ENCODE measurements at regions not wholly inside any gene's neighbourhood (a gene's known extent, or its start where the extent isn't known, plus 50 kb on each side); places are given as distances from the start of the nearest gene placed in this dataset.

- Histone ChIP-seq H3K4me3 (replicated peaks in 1 of 3; ENCODE audit: low read depth in 2 of 3, low read length in 3 of 3) (no peak overlapping the region), H3K9me3 (replicated peaks in 1 of 2; ENCODE audit: control insufficient read depth in 1 of 2, insufficient read depth in 1 of 2, low read length in 2 of 2) (no peaks in the 10 kb centered on the region), H3K4me2 (replicated peaks; ENCODE audit: extremely low read depth, low read length, poor library complexity, severe bottlenecking) (no peak overlapping the region), H3K9ac (ENCODE audit: insufficient read depth, low read length, poor library complexity, severe bottlenecking) (no peak overlapping the region), H3K27me3 (ENCODE audit: control insufficient read depth in 2 of 2, insufficient read depth in 2 of 2, low read length in 2 of 2) (no peaks in the 10 kb centered on the region), H3K79me2 (ENCODE audit: insufficient read depth, low read length) (no peaks in the 10 kb centered on the region), H4K20me1 (ENCODE audit: insufficient read depth, low read length) (no peaks in the 10 kb centered on the region), H2AFZ (ENCODE audit: insufficient read depth, low read depth, low read length, poor library complexity, severe bottlenecking) (no peak overlapping the region), H3K27ac (ENCODE audit: low read depth in 1 of 2, low read length in 2 of 2) (no peak overlapping the region), H3K4me1 (ENCODE audit: control insufficient read depth in 1 of 2, insufficient read depth in 2 of 2, low read length in 2 of 2) (no peaks in the 10 kb centered on the region), H3K36me3 (replicated peaks in 1 of 2; ENCODE audit: control insufficient read depth in 1 of 2, insufficient read depth in 2 of 2, low read length in 2 of 2) (no peaks in the 10 kb centered on the region)
- Mint-ChIP-seq H3K4me1 (no peaks in the 10 kb centered on the region), H3K27ac (no peak overlapping the region), H3K4me3 (no peak overlapping the region), H3K9me3 (peaks cover 0 to 2% (median 0%) of the 10 kb centered on the region in 7 donors), H3K36me3 (no peaks in the 10 kb centered on the region), H3K27me3 (ENCODE audit: low read depth in 3 of 3) (no peaks in the 10 kb centered on the region)
- DNase-seq, result no peak
- no CpG with 5 or more reads among the region's 4 CpGs for WGBS (ENCODE audit: insufficient coverage)
- intact Hi-C loops (cut with micrococcal nuclease), result no loop called here
- TF ChIP-seq, protein P1, sequence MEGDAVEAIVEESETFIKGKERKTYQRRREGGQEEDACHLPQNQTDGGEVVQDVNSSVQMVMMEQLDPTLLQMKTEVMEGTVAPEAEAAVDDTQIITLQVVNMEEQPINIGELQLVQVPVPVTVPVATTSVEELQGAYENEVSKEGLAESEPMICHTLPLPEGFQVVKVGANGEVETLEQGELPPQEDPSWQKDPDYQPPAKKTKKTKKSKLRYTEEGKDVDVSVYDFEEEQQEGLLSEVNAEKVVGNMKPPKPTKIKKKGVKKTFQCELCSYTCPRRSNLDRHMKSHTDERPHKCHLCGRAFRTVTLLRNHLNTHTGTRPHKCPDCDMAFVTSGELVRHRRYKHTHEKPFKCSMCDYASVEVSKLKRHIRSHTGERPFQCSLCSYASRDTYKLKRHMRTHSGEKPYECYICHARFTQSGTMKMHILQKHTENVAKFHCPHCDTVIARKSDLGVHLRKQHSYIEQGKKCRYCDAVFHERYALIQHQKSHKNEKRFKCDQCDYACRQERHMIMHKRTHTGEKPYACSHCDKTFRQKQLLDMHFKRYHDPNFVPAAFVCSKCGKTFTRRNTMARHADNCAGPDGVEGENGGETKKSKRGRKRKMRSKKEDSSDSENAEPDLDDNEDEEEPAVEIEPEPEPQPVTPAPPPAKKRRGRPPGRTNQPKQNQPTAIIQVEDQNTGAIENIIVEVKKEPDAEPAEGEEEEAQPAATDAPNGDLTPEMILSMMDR (IDR thresholded peaks at IDR 0.05), result no peak
Measured at GRCh38 chr19:30909216-30909615, 440.0 kb downstream of the TSHZ3 start.

- H3K9ac ChIP-seq (ENCODE audit: insufficient read depth, low read length, poor library complexity, severe bottlenecking), result no peak overlapping the region
- H2AFZ ChIP-seq (ENCODE audit: insufficient read depth, low read depth, low read length, poor library complexity, severe bottlenecking), result no peak overlapping the region
- H3K9me3 ChIP-seq (replicated peaks in 1 of 2; ENCODE audit: control insufficient read depth in 1 of 2, insufficient read depth in 1 of 2, low read length in 2 of 2), result no peaks in the 10 kb centered on the region
- 100% methylated on average over 3 of the region's 4 CpGs for WGBS (ENCODE audit: insufficient coverage)
- H3K27me3 ChIP-seq (ENCODE audit: control insufficient read depth in 2 of 2, insufficient read depth in 2 of 2, low read length in 2 of 2), result no peaks in the 10 kb centered on the region
- peaks cover 0 to 3% (median 1%) of the 10 kb centered on the region in 3 donors for H3K27me3 Mint-ChIP-seq (ENCODE audit: low read depth in 3 of 3)
- H3K4me3 Mint-ChIP-seq, result no peak overlapping the region
- no peaks in the 10 kb centered on the region for H3K4me1 Mint-ChIP-seq
- H4K20me1 ChIP-seq (ENCODE audit: insufficient read depth, low read length), result no peaks in the 10 kb centered on the region
- H3K4me2 ChIP-seq (replicated peaks; ENCODE audit: extremely low read depth, low read length, poor library complexity, severe bottlenecking), result no peak overlapping the region
- intact Hi-C loops (cut with micrococcal nuclease), result no loop called here
- no peak overlapping the region for H3K27ac Mint-ChIP-seq
- no peak overlapping the region for H3K4me3 ChIP-seq (replicated peaks in 1 of 3; ENCODE audit: low read depth in 2 of 3, low read length in 3 of 3)
- no peaks in the 10 kb centered on the region for H3K36me3 ChIP-seq (replicated peaks in 1 of 2; ENCODE audit: control insufficient read depth in 1 of 2, insufficient read depth in 2 of 2, low read length in 2 of 2)
- peaks cover 0 to 2% (median 0%) of the 10 kb centered on the region in 7 donors for H3K9me3 Mint-ChIP-seq
- H3K27ac ChIP-seq (ENCODE audit: low read depth in 1 of 2, low read length in 2 of 2), result no peak overlapping the region
- no peaks in the 10 kb centered on the region for H3K4me1 ChIP-seq (ENCODE audit: control insufficient read depth in 1 of 2, insufficient read depth in 2 of 2, low read length in 2 of 2)
- TF ChIP-seq, protein P1 (IDR thresholded peaks at IDR 0.05), result no peak
- no peak for DNase-seq
- no peaks in the 10 kb centered on the region for H3K79me2 ChIP-seq (ENCODE audit: insufficient read depth, low read length)
- H3K36me3 Mint-ChIP-seq, result no peaks in the 10 kb centered on the region
Measured at GRCh38 chr19:30908262-30908771, 440.9 kb downstream of the TSHZ3 start.
